ENCODE measurements at regions not wholly inside any gene's neighbourhood (a gene's known extent, or its start where the extent isn't known, plus 50 kb on each side); places are given as distances from the start of the nearest gene placed in this dataset.
A peak's percentile ranks its signal among the peaks of the same experiment; 100 is the strongest.

DNA sequence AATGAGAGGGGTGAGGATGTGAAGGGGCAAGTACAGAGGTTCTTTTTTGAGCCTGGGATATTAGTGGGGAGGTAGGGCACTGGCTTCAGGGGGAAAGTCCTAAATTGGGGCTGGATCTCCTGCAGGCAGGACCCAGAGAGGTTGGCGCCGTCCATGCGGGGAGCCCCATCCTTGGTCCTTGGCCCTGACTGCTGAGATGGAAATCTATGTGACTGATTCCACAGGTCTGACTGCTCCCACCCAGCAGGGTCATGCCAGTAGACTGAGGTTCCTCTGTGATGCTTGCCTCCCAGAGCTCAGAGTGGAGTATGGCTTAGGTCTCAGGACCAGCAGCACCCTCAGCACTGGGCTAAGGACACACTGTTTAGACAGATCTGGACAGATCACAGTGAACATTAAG lies 988.6 kb upstream of the TMEM132C start:
- no peak for DNase-seq

DNA sequence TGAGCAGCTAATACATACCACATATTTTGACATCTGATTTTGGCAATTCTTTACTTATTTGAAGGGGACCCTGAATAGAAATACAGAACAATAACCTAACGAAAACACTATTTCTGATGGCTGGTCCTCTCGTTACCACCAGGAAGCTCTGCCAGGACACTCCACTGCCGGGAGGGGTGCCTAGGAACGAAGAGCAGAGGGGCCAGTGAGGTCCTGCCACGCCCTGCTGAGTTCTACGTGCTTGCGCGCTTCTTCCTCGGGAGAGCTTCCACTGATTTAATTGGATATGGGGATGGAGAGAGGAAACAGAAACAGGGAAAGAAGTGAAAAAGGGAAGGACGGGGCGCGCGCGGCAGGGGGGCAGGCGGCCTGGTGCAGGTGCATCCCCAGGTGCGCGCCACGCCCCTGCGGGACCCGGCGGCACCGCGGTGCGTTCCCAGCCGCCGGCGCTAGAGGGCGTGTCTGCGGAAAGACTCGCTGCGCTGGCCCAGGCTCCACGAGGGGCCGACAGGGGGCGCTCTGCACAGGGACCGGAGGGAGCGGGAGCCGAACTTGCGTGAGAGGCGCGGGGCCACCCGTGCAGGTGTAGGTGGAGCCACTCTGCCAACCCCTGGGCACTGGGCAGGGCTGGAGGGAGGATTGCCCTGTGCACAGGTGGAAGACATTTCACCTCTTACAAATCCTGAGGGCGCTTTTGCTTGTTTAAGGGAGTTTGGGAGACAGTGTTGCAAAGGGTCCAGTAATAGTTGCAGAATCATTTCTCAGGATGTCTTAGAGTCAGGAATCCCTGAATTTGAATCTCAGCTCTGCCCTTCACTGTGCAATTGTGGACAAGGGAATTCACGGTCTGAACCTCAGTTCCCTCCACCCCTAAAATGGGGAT lies 986.3 kb upstream of the TMEM132C start:
- peak in 19 of 51 donors; percentile 3 to 61 (median 11) for DNase-seq

DNA sequence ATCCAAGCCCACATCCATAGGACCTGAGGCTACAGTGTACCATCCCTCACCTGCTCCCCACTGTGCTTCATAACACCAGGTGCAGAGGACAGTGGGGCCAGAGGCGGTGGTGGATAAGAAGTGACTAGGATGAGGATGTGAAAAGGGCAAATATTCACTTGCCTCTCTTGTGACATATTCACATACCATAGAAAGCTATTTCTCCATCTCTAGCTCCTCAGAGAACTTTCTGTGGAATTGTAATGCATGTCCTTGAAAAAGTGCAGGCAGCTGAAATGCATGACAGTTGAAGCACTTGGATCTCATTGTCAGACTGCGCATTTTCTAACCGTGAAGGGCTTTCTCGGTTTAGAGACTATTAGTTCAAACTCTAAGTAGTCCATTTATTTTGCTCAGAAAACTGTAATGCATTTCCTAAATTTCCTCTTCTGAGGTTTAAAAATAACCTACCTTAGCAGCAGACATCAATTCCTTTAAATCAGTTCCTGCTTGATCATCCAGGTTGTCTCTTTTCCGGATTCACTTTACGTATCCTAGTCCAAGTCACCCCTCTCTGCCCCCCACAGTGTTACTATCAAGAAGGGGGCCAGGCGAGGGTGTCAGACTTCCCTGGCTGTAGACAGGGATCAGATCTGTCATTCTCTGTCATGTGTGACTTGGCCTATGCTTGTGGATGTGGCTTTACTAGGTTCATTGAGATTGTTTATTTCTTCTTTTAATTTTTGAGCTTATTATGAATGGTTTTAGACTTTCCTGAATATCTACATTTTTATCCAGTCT lies 984.0 kb upstream of the TMEM132C start:
- no peak for DNase-seq

DNA sequence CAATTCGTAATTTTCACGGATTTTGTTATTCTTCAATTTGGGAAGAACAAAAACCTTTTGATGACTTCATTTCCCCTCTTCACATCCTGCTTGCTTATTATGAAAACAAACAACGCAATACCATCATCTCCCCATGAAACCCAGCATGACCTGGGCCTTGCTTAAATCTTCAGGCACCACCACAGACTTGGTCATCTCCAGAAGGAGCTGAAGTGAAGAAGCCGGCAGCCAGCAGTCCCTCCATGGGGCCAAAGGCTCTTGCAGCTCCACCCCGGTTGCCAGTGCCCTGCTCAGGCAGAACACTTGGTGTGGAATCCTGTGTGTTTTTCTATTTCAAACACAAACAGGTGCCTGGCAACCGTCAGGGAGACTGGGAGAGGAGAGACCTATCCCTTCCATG lies 982.9 kb upstream of the TMEM132C start:
- DNase-seq, result no peak

DNA sequence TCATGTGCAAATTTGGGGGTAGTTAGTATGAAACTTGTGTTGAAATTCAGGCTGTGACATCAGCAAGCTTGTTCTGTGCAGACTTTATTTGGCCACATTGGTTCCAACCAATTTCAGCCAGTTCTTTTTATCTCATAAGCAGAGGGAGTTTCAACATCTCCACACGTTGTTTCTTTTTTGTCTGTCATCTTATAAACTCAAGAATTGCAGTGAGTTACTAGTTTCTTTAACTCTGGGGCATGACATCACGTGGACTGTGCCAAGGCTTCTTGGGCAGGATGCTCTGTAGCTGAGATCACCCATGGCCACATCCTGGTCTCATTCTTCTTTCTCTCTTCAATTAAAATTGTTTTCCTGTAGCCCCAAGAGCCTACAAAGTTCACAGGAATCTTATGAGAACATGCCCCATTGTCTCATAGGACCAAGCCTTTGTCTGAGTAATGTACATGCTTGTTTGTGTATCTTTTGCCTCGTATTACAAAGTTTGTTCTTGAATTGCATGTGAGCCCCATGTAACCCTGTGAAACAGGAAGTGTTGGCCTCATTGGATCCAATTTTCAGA lies 982.0 kb upstream of the TMEM132C start:
- no peak for DNase-seq

DNA sequence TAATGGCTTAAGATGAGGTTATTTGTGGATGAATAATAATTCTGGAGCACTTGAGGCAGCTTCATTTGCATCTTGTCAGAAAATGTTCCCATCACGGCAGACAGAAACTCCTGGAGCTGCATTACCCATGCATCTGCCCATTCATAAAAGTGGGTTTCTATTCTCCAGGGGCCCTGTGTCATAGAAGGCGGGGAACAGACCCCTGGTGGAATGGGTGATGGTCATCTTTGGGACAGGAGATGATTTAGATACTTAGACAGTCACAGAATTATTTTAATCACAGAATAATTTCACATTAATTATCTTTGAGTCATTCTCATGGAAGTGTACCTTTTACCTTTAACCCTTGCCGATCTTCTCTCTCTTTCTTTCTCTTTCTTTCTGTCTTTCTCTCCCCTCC lies 980.7 kb upstream of the TMEM132C start:
- DNase-seq, result no peak

DNA sequence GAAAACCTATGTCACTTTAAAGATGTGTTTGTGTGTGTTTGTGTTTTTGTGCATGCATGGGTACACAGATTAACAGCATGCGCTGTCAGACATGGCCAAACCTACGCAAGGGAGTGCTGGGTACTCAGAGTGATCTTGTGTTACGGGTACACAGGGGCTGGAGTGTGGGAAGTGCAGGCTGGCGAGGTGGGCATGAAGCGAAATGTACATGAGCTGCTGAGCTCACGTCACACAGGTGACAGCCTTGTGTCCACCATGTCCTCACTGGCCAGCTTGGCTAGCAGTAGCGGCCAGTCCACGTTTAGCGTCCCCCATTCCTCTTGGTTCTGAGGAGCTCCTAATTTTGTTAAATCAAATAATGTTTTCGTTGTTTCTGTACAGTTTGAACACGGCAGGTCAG lies 979.7 kb upstream of the TMEM132C start:
- DNase-seq, result peak in 1 of 51 donors; percentile 0

DNA sequence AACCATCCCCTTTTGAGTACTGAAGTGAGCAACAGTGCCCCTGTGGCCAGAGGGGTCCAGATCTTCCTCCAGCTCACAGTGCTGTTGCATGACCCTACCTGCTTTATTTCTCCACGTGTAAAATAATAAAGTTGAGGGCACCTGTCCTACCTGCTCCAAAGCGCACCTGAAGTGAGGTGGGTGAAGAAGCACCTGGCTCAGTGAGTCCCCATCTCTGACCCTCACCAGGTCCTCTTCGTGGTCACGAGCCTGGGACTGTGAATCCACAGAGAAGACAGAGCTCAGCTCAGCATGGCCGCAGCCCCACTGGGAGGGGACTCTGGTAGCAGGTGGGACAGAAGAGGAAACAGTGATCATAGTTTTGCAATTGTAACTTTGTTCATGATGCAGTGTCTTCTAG lies 976.7 kb upstream of the TMEM132C start:
- no peak for DNase-seq

DNA sequence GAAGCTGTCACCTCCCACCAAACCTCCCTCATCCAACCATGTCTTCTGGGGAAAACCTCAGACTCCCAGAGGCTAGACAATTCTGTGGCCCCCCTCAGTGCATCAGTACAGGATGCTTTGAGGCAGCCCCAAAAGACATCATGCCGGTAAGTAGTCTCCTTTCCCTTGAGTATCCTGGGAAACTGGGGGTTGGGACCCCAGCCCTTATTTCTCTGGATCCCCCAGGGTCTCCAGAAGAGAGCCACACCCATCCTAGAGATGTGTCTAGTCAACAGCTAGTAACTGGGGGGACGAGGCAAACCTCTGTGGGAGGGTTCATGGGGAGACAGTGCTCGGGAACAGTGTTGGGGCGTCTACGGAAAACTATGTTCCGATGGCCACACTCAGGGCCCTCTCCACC lies 974.2 kb upstream of the TMEM132C start:
- no peak for DNase-seq

DNA sequence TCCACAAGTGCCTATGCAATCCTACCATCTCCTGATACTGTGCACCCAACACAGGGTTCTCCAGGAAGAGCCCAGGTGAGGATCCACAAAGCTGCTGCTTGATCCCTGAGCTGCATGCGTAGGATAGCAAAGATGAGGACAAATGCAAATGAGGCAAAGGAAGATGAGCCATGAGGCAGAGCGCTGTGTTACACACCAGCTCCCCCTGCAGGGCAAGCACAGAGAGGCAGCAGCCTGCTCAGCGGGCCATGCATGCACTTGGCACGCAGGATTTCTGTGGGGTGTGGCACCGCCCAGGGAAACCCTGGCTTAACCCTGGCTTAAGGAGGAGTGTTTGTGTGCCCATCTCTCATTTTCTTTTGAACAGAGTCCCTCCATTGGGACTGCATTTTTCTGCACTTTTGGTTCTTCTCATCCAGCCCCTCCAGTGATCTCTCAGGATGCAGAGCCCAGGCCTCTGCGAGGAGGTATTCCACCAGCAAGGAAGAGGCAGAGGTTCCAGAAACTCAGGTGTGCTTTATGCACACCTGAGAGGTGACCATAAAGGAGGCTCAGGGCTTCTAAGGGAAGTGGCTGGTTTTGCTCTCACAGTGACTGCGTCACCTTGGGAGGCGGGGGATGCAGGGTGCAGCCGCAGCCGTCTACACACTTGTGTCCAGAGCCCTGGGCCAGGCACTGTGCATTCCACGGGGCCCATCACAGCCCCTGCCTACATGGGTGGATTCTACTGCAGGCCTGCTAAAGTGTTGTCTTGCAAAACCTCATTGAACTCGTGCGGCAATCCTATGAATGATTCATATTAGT lies 973.3 kb upstream of the TMEM132C start:
- DNase-seq, result peak in 29 of 51 donors; percentile 2 to 66 (median 19)

DNA sequence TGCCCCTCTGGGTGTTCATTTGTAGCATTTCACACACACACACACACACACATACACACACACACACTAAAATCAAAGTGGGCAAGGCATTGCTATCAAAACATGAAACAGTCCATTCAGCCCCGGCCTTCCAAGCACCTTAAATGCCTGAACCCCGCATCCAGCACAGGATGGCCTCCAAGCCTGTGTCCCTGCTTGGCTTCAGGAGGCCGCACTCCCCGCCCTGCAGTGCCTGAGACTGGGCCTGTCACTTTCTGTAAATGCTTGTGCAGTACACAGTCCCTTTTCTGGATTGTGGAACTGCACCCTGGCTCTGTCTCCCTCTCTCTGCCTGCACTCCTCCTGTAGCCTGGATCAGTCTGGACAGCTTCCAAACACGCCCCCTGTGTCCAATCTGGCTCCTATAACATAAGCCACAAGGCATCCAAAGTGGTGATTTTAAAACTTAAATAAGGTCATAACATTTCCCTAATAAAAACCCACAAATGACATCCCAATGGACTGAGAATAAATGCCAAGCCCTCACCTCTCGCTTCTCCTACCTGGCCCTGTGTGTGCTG lies 972.2 kb upstream of the TMEM132C start:
- DNase-seq, result no peak

DNA sequence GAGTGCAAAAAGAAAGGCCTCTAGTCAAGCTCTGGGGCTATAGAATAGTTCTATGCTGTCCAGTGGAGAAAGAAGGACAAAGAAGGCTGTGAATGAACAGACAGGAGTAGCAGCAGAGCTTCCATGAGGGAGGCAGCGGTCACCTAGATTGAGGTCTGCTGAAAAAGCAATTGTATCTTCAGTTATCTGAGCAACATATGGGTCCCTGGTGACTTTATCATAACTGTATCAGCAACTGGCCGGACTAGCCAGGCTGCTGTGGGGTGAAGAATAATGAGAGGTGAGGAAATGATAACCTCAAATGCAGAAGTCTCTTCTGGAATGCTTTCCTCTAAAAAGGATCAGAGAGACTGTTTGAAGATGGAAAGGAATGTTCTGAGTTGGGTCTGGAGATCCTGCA lies 971.3 kb upstream of the TMEM132C start:
- DNase-seq, result no peak

DNA sequence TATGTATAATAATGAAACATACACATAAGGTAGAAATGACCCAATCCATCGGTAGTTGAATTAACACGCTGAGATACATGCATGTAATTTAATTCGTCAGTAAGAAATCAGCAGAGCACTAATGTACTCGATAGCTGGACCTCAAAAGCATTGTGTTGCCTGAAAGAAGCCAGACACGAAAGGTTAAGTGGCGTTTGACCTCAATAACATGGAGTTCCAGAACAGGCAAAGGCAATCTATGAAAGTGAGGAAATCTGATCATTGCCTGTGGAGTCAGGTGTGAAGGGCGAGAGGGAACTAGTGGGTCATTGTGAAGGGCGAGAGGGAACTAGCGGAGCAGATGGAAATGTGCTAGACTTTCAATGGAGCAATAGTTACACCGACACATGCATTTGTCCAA lies 970.4 kb upstream of the TMEM132C start:
- DNase-seq, result no peak

DNA sequence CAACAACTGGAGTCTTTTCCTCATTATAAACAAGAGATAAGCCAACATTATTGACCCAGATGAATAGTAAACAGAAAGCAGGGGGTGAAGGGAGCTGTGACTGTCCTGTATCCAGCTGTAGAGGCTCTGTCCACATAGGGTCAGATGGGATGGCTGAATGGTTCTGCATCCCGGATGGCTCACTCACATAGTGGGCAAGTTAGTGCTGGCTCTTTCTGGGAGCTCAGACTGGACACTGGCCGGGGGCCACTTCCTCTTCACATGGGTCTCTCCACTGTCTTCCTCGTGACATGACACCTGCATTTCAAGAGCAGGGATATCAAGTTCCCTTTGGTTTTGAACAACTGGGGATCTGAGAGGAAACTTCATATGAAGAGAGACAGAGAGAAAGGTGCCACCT lies 969.6 kb upstream of the TMEM132C start:
- DNase-seq, result no peak

DNA sequence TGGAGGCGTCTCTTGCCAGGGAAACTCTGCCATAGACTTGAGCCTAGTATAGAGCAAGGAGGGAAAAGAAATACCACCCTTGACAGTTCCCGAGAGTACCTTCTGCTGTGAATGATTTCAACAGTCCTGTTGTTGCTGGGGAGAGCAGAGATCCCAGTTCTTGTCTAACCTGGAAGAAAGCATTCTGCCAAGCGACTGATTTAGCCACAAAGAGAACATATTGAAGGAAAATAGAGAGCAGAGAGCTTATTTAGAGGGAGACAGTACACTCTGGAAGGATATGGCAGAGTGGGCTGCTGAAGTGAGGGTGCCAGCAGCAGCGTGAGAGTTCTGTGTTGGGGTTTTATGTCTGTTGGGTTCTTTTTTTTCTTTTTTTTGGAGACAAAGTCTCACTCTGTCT lies 966.9 kb upstream of the TMEM132C start:
- no peak for DNase-seq

DNA sequence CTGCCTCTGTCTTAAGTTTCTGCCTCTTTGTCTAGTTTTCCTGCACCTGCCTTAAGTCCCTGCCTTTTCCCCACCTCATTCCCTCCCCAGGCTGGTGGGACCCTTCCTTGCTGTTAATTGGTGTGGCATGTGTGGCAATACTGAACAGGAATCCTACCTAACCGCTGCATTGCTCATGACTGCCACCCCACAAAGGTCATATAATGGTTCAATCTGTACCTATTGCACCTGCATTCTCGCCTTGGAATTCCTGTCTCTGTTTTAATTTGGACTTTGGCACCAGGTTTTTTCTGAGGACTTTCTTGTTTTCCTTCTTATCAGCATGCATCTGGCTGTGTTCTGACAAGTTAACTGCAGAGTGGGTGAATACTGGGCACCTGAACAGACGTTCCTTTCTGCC lies 966.2 kb upstream of the TMEM132C start:
- no peak for DNase-seq

DNA sequence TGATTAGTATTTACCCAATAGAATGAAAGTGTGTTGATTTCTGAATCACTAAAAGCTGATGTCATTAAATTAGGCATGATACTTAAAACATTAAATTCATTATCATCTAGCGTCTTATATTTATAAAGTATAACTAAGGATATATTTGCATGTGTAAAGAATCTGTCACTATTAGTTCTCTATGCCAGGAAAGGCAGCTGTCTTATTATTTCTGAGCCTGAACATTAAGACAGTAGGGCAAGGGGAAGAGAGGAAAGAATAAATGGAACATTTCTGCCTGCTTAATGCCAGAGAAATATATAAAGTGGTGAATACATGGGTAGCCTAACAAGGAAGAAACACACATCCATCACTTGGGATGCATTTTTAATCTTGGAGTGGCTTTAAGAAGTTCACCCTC lies 965.1 kb upstream of the TMEM132C start:
- no peak for DNase-seq

DNA sequence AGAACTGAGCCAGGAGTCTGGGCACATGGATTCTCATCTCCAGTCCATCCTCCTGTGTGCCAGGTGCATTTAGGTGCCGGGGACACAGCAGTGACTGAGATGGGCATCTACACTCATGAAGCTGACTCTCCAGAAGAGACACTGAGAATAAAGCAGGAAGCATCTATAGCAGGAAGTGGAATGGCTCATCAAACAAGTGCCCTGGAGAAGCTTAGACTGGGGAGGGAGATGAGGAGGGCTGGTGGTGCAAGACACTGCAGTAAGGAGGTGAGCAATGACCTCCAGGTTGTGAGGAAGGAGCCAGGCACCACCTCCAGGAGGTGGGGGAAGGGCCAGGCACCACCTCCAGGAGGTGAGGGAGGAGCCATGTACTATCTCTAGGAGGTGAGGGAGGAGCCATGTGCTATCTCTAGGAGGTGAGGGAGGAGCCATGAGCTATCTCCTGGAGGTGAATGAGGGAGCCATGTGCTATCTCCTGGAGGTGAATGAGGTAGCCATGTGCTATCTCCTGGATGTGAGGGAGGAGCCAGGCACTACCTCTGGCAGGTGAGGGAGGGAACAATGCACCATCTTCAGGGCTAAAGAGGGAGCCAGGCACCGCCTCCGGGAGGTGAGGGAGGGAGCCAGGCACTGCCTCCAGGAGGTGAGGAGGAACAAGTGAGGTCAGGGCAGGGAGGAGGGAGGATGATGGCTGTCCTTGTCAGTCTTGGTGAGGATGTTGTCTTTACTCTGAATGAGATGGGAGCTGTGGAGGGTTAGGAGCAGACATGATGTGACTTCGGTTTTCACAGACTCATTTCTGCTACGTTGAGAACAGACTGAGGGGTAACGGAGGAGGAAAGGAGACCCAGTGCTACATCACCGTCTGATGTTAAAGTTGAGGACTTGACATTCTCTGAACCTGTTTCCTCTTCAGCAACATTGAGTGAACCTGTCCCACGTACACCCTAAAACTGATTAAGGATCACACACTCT lies 961.9 kb upstream of the TMEM132C start:
- DNase-seq, result no peak

DNA sequence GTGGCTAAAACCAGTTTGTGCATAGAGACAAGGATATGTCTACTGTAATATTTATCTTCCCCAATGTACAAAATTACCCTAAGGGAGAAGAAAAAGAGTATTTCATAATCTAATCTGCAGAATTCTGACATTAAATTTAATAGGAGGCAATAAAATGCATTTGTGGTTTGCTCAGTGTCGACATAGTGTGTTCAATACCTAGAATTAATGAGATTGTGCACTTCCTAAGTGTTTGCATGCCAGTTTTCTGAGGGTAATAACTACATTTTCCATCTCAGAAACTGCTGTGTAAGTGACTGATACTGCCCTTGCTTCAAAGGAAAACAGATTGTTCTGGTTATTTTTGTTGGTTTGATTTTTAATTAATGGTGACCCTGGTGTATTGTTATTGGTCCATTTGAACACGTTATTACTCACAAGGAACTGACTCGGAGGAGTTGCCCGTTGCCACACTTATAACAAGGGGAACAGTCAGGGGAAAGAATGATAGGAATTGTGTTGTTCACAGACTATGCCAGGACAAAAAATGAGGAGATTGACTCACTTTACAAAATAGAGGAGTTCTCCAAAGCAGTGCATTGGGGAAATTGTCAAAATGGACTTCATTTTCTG lies 960.3 kb upstream of the TMEM132C start:
- DNase-seq, result no peak

DNA sequence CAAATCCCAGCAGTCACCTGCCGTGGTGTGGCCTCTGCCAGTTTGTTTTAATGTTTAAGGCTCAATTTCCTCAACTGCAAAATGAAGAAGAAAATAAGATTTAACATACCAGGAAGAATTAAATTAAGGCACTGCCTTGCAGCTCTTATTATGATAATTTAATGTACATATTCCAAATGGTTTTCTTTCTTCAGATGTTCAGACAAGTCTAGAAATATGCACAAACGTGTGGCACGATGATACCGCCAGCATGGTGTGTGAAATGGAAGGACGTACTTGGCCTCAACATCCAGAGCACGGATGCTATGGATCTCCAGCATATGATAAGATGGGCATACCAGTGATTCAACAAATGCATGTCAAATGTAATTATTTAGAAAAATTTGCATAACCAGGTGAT lies 959.4 kb upstream of the TMEM132C start:
- DNase-seq, result no peak

Data from hypothalamus (tissue), 51 donors.